H9 (cell line): ENCODE measurements at regions not wholly inside any gene's neighbourhood (a gene's known extent, or its start where the extent isn't known, plus 50 kb on each side); places are given as distances from the start of the nearest gene placed in this dataset.

ENCODE experiments used
- DNase-seq: peaks from one replicate; pipeline ENCODE4 v3.0.0-alpha.2; 2017
- H2AFZ ChIP-seq: one replicate; pipeline ENCODE4 v1.6.1; 2013; ENCODE audit warnings: mild to moderate bottlenecking, low read length, control low read depth, moderate library complexity
- H2AK5ac ChIP-seq: 2 replicates; pipeline ENCODE4 v1.6.1; 2013; ENCODE audit warnings: low read length, control low read depth, mixed read lengths; ENCODE audit not compliant: insufficient read length
- H2BK120ac ChIP-seq: one replicate; pipeline ENCODE4 v1.6.1; 2013; ENCODE audit warnings: low read depth, mild to moderate bottlenecking, low read length, control low read depth, inconsistent platforms; ENCODE audit not compliant: poor library complexity, severe bottlenecking
- H2BK12ac ChIP-seq: 2 replicates; pipeline ENCODE4 v1.6.1; 2013; ENCODE audit warnings: low read length, control low read depth, mixed read lengths, low read depth; ENCODE audit not compliant: insufficient read length
- H2BK15ac ChIP-seq: 2 replicates; pipeline ENCODE4 v1.6.1; 2013; ENCODE audit warnings: low read depth, low read length, control low read depth
- H2BK20ac ChIP-seq: one replicate; pipeline ENCODE4 v1.6.1; 2013; ENCODE audit warnings: low read depth, mild to moderate bottlenecking, low read length, control low read depth, inconsistent platforms; ENCODE audit not compliant: poor library complexity, severe bottlenecking
- H2BK5ac ChIP-seq: 2 replicates; pipeline ENCODE4 v1.6.1; 2013; ENCODE audit warnings: low read length, control low read depth, mixed read lengths; ENCODE audit not compliant: insufficient read length
- H3K14ac ChIP-seq: 2 replicates; pipeline ENCODE4 v1.6.1; 2013; ENCODE audit warnings: low read length, control low read depth; ENCODE audit not compliant: insufficient read depth
- H3K18ac ChIP-seq: 2 replicates; pipeline ENCODE4 v1.6.1; 2013; ENCODE audit warnings: low read depth, mild to moderate bottlenecking, mixed read lengths, low read length, control low read depth; ENCODE audit not compliant: insufficient read length
- H3K23ac ChIP-seq: 2 replicates; pipeline ENCODE4 v1.6.1; 2013; ENCODE audit warnings: low read length, control low read depth, mixed read lengths, low read depth; ENCODE audit not compliant: insufficient read length
- H3K23me2 ChIP-seq: 2 replicates; pipeline ENCODE4 v1.6.1; 2013; ENCODE audit warnings: low read depth, mild to moderate bottlenecking, mixed read lengths, low read length, control low read depth; ENCODE audit not compliant: insufficient read length, poor library complexity, severe bottlenecking
- H3K27ac ChIP-seq: 2 replicates; pipeline ENCODE4 v1.5.1; 2013; ENCODE audit warnings: low read length, control low read depth, mixed read lengths, low read depth; ENCODE audit not compliant: insufficient read length
- H3K27me3 ChIP-seq: 2 replicates; pipeline ENCODE4 v1.6.1; 2013; ENCODE audit warnings: low read length, control low read depth, inconsistent platforms; ENCODE audit not compliant: insufficient read depth
- H3K4ac ChIP-seq: 2 replicates; pipeline ENCODE4 v1.6.1; 2013; ENCODE audit warnings: low read depth, mild to moderate bottlenecking, control low read depth, inconsistent platforms, low read length, moderate library complexity
- H3K4me1 ChIP-seq: 2 replicates; pipeline ENCODE4 v1.6.1; 2013; ENCODE audit warnings: low read length, control low read depth, inconsistent platforms; ENCODE audit not compliant: insufficient read depth
- H3K4me2 ChIP-seq: 2 replicates; pipeline ENCODE4 v1.6.1; 2013; ENCODE audit warnings: low read length, control low read depth, mixed read lengths; ENCODE audit not compliant: insufficient read length, insufficient read depth
- H3K56ac ChIP-seq: 2 replicates; pipeline ENCODE4 v1.6.1; 2013; ENCODE audit warnings: low read depth, mild to moderate bottlenecking, mixed read lengths, low read length, control low read depth; ENCODE audit not compliant: insufficient read length
- H3K79me1 ChIP-seq: 2 replicates; pipeline ENCODE4 v1.6.1; 2013; ENCODE audit warnings: low read depth, mild to moderate bottlenecking, moderate library complexity, low read length, control low read depth, inconsistent platforms; ENCODE audit not compliant: insufficient read depth, poor library complexity, severe bottlenecking
- H3K79me2 ChIP-seq: 2 replicates; pipeline ENCODE4 v1.6.1; 2013; ENCODE audit warnings: low read length, control low read depth, inconsistent platforms; ENCODE audit not compliant: insufficient read depth
- H3K9ac ChIP-seq: 2 replicates; pipeline ENCODE4 v1.6.1; 2013; ENCODE audit warnings: low read length, control low read depth, mixed read lengths; ENCODE audit not compliant: insufficient read length; ENCODE audit errors: extremely low read depth
- H3K9me3 ChIP-seq: one replicate; pipeline ENCODE4 v1.6.1; 2013; ENCODE audit warnings: low read depth, low read length, inconsistent platforms; ENCODE audit not compliant: control insufficient read depth
- H3T11ph ChIP-seq: one replicate; pipeline ENCODE4 v1.6.1; 2013; ENCODE audit warnings: mild to moderate bottlenecking, low read length, control low read depth, inconsistent platforms
- H4K20me1 ChIP-seq: one replicate; pipeline ENCODE4 v1.6.1; 2013; ENCODE audit not compliant: control insufficient read depth, insufficient read length, insufficient read depth
- H4K5ac ChIP-seq: 2 replicates; pipeline ENCODE4 v1.6.1; 2013; ENCODE audit warnings: low read depth, mild to moderate bottlenecking, mixed read lengths, low read length, control low read depth; ENCODE audit not compliant: insufficient read length
- H4K8ac ChIP-seq: replicated peaks from 2 replicates; pipeline ENCODE4 v1.6.1; 2013; ENCODE audit warnings: low read length, control low read depth, mixed read lengths, low read depth; ENCODE audit not compliant: insufficient read length
- H4K91ac ChIP-seq: 2 replicates; pipeline ENCODE4 v1.6.1; 2013; ENCODE audit warnings: low read depth, mild to moderate bottlenecking, moderate library complexity, mixed read lengths, low read length, control low read depth; ENCODE audit not compliant: insufficient read length
- H3K27ac Mint-ChIP-seq, 3 experiments: 2 replicates in 2 of 3; 3 replicates in 1 of 3; pipeline ENCODE4 v1.8.0; 2020 to 2021; ENCODE audit warnings: mixed read lengths in 3 of 3, mild to moderate bottlenecking in 1 of 3, moderate library complexity in 1 of 3
- H3K27me3 Mint-ChIP-seq: 2 replicates; pipeline ENCODE4 v1.8.0; 2021; ENCODE audit warnings: low read depth, mild to moderate bottlenecking, moderate library complexity, mixed read lengths
- H3K36me3 Mint-ChIP-seq, 3 experiments: 2 replicates in 2 of 3; 3 replicates in 1 of 3; pipeline ENCODE4 v1.8.0; 2020 to 2021; ENCODE audit warnings: low read depth in 3 of 3, mixed read lengths in 3 of 3; ENCODE audit not compliant: insufficient read depth in 1 of 3
- H3K4me1 Mint-ChIP-seq, 2 experiments: 2 replicates each; pipeline ENCODE4 v1.8.0; 2020; ENCODE audit warnings: mixed read lengths in 2 of 2
- H3K4me3 Mint-ChIP-seq, 2 experiments: 2 replicates in 1 of 2; 3 replicates in 1 of 2; pipeline ENCODE4 v1.8.0; 2020 to 2021; ENCODE audit warnings: mild to moderate bottlenecking in 2 of 2, mixed read lengths in 2 of 2, moderate library complexity in 1 of 2
- H3K9me3 Mint-ChIP-seq, 2 experiments: 2 replicates in 1 of 2; 3 replicates in 1 of 2; pipeline ENCODE4 v1.8.0; 2020; ENCODE audit warnings: mild to moderate bottlenecking in 2 of 2, mixed read lengths in 2 of 2, moderate library complexity in 1 of 2
- CTCF ChIP-seq: fragments of 200-600 bp; sonication (generic); conservative IDR thresholded peaks from 3 replicates; pipeline ENCODE4 v1.8.0; 2021; ENCODE audit warnings: antibody characterized with exemption, mild to moderate bottlenecking
- WGBS: extraction: QIAGEN DNeasy Blood & Tissue Kit; methylation state at CpG from one replicate; pipeline ENCODE4 v1.1.7; 2013; ENCODE audit warnings: missing lambda C conversion rate, low lambda C conversion rate, mixed read lengths; ENCODE audit not compliant: insufficient read length; ENCODE audit errors: extremely low coverage; 5-methylcytosine and 5-hydroxymethylcytosine counted together

- Histone ChIP-seq H3K18ac (no peak overlapping the region), H3K9me3 (no peaks in the 10 kb centered on the region), H3K79me1 (no peaks in the 10 kb centered on the region), H3K23me2 (no peaks in the 10 kb centered on the region), H2BK12ac (no peak overlapping the region), H3K56ac (no peak overlapping the region), H3K14ac (no peak overlapping the region), H3K4me1 (no peaks in the 10 kb centered on the region), H2BK5ac (no peak overlapping the region), H4K20me1 (no peaks in the 10 kb centered on the region), H3K27me3 (no peaks in the 10 kb centered on the region), H3K27ac (no peak overlapping the region), H3K4me2 (no peak overlapping the region), H2BK20ac (no peak overlapping the region), H3K9ac (no peak overlapping the region), H4K5ac (no peak overlapping the region), H3K23ac (no peak overlapping the region), H4K8ac (no peak overlapping the region), H2BK120ac (no peak overlapping the region), H4K91ac (no peak overlapping the region), H3K79me2 (no peaks in the 10 kb centered on the region), H2AFZ (no peak overlapping the region), H3K4ac (no peak overlapping the region), H2AK5ac (no peak overlapping the region), H2BK15ac (no peak overlapping the region), H3T11ph (no peak overlapping the region)
- no peak overlapping the region for H3K4me3 Mint-ChIP-seq
- peaks cover 3 to 5% (median 5%) of the 10 kb centered on the region in 3 experiments; a peak in 5 of 7 replicates for H3K36me3 Mint-ChIP-seq
- H3K4me1 Mint-ChIP-seq, result no peaks in the 10 kb centered on the region; a peak in 1 of 4 replicates
- no peak overlapping the region for H3K27ac Mint-ChIP-seq
- no peak for TF ChIP-seq CTCF
- DNase-seq, result no peak
- H3K9me3 Mint-ChIP-seq, result peaks cover 5% of the 10 kb centered on the region in 2 experiments; a peak in 4 of 5 replicates
- no peaks in the 10 kb centered on the region for H3K27me3 Mint-ChIP-seq
- no CpG with 5 or more reads among the region's 2 CpGs for WGBS
Observed at GRCh38 chr4:66876946-66877345, 668.4 kb downstream of the CENPC start.
